ENCODE measurements at regions not wholly inside any gene's neighbourhood (a gene's known extent, or its start where the extent isn't known, plus 50 kb on each side); places are given as distances from the start of the nearest gene placed in this dataset.

DNA sequence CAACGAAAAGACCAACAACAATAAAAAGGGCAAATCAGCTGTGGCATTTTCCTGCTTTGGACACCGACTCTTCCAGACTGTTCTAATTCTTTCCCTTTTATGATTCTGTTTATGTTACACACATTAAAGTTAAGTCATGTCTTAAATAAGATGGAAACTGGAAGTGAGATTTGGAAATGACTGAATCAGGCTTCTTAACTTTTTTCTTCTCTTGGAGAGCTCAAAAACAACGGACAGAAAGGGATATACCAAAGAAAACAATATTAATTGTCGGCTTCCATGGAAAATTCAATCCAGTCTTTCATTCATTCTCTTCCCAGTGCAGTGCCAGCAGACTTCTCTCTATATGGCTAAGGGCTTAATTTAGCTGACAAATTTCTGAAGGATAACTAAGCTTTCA is 214.9 kb upstream of the DDHD1 start (continued):
- TF ChIP-seq, protein P1, sequence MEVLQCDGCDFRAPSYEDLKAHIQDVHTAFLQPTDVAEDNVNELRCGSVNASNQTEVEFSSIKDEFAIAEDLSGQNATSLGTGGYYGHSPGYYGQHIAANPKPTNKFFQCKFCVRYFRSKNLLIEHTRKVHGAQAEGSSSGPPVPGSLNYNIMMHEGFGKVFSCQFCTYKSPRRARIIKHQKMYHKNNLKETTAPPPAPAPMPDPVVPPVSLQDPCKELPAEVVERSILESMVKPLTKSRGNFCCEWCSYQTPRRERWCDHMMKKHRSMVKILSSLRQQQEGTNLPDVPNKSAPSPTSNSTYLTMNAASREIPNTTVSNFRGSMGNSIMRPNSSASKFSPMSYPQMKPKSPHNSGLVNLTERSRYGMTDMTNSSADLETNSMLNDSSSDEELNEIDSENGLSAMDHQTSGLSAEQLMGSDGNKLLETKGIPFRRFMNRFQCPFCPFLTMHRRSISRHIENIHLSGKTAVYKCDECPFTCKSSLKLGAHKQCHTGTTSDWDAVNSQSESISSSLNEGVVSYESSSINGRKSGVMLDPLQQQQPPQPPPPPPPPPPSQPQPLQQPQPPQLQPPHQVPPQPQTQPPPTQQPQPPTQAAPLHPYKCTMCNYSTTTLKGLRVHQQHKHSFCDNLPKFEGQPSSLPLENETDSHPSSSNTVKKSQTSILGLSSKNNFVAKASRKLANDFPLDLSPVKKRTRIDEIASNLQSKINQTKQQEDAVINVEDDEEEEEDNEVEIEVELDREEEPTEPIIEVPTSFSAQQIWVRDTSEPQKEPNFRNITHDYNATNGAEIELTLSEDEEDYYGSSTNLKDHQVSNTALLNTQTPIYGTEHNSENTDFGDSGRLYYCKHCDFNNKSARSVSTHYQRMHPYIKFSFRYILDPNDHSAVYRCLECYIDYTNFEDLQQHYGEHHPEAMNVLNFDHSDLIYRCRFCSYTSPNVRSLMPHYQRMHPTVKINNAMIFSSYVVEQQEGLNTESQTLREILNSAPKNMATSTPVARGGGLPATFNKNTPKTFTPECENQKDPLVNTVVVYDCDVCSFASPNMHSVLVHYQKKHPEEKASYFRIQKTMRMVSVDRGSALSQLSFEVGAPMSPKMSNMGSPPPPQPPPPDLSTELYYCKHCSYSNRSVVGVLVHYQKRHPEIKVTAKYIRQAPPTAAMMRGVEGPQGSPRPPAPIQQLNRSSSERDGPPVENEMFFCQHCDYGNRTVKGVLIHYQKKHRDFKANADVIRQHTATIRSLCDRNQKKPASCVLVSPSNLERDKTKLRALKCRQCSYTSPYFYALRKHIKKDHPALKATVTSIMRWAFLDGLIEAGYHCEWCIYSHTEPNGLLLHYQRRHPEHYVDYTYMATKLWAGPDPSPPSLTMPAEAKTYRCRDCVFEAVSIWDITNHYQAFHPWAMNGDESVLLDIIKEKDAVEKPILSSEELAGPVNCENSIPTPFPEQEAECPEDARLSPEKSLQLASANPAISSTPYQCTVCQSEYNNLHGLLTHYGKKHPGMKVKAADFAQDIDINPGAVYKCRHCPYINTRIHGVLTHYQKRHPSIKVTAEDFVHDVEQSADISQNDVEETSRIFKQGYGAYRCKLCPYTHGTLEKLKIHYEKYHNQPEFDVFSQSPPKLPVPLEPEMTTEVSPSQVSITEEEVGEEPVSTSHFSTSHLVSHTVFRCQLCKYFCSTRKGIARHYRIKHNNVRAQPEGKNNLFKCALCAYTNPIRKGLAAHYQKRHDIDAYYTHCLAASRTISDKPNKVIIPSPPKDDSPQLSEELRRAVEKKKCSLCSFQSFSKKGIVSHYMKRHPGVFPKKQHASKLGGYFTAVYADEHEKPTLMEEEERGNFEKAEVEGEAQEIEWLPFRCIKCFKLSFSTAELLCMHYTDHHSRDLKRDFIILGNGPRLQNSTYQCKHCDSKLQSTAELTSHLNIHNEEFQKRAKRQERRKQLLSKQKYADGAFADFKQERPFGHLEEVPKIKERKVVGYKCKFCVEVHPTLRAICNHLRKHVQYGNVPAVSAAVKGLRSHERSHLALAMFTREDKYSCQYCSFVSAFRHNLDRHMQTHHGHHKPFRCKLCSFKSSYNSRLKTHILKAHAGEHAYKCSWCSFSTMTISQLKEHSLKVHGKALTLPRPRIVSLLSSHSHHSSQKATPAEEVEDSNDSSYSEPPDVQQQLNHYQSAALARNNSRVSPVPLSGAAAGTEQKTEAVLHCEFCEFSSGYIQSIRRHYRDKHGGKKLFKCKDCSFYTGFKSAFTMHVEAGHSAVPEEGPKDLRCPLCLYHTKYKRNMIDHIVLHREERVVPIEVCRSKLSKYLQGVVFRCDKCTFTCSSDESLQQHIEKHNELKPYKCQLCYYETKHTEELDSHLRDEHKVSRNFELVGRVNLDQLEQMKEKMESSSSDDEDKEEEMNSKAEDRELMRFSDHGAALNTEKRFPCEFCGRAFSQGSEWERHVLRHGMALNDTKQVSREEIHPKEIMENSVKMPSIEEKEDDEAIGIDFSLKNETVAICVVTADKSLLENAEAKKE (CRISPR knock-in tag; IDR thresholded peaks at IDR 0.05): no peak
- TF ChIP-seq, protein P2, sequence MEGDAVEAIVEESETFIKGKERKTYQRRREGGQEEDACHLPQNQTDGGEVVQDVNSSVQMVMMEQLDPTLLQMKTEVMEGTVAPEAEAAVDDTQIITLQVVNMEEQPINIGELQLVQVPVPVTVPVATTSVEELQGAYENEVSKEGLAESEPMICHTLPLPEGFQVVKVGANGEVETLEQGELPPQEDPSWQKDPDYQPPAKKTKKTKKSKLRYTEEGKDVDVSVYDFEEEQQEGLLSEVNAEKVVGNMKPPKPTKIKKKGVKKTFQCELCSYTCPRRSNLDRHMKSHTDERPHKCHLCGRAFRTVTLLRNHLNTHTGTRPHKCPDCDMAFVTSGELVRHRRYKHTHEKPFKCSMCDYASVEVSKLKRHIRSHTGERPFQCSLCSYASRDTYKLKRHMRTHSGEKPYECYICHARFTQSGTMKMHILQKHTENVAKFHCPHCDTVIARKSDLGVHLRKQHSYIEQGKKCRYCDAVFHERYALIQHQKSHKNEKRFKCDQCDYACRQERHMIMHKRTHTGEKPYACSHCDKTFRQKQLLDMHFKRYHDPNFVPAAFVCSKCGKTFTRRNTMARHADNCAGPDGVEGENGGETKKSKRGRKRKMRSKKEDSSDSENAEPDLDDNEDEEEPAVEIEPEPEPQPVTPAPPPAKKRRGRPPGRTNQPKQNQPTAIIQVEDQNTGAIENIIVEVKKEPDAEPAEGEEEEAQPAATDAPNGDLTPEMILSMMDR (conservative IDR thresholded peaks at IDR 0.05; ENCODE audit: low read depth in 2 of 2): no peak
- TF ChIP-seq EZH2phosphoT487 (IDR thresholded peaks at IDR 0.05; ENCODE audit: unreplicated experiment) (no peak), STAT1 (IDR thresholded peaks at IDR 0.05; ENCODE audit: unreplicated experiment) (no peak), EZH2 (IDR thresholded peaks at IDR 0.05; ENCODE audit: low read depth, unreplicated experiment) (no peak), NANOG (IDR thresholded peaks at IDR 0.05; ENCODE audit: borderline replicate concordance) (no peak)

- DNase-seq (ENCODE audit: low spot score) (no peak), ATAC-seq (no peak)
- H3K4me1 ChIP-seq (ENCODE audit: insufficient read depth): peaks cover 21% of the 10 kb centered on the region
- peaks cover 20% of the 10 kb centered on the region for H3K9me3 Mint-ChIP-seq
- H3K79me2 ChIP-seq (replicated peaks; ENCODE audit: insufficient read depth): no peaks in the 10 kb centered on the region
- TF ChIP-seq ZNF331 (CRISPR knock-in tag; IDR thresholded peaks at IDR 0.05; ENCODE audit: low read depth): no peak
- H3K36me3 ChIP-seq (ENCODE audit: insufficient read depth): no peaks in the 10 kb centered on the region
- no peak overlapping the region; the same call in 1 of the 2 replicates for H3K27ac Mint-ChIP-seq
- H3K27me3 ChIP-seq (ENCODE audit: insufficient read depth): no peaks in the 10 kb centered on the region
- H3K36me3 Mint-ChIP-seq (ENCODE audit: low read depth): peaks cover 24% of the 10 kb centered on the region
- H3K4me3 Mint-ChIP-seq: no peak overlapping the region
- H3K4me3 ChIP-seq: no peak overlapping the region
- peaks cover 3% of the 10 kb centered on the region for H3K27me3 Mint-ChIP-seq (ENCODE audit: insufficient read depth, low read depth, poor library complexity)
- H3K4me2 ChIP-seq: no peak overlapping the region
- H3K9me2 ChIP-seq (ENCODE audit: insufficient read depth): peaks cover 18% of the 10 kb centered on the region
- no peaks in the 10 kb centered on the region for H4K20me1 ChIP-seq (replicated peaks; ENCODE audit: insufficient read depth)
- no peaks in the 10 kb centered on the region for H3F3A ChIP-seq (replicated peaks; ENCODE audit: low read depth)
- peaks cover 25% of the 10 kb centered on the region for H3K4me1 Mint-ChIP-seq
- peak overlapping the region; percentile 74; the same call in 1 of the 2 replicates for H2AFZ ChIP-seq
- no peak overlapping the region for H3K27ac ChIP-seq (ENCODE audit: low read depth)
Observed at GRCh38 chr14:53367644-53368026, 214.5 kb upstream of the DDHD1 start.

Measured in GM23338 (cell line).